ENCODE measurements at regions not wholly inside any gene's neighbourhood (a gene's known extent, or its start where the extent isn't known, plus 50 kb on each side); places are given as distances from the start of the nearest gene placed in this dataset.
"Not testable (repeated sequence)": the region's sequence is repeated elsewhere in the genome, so short reads cannot be mapped to it uniquely, and the experiment has no call there.

DNA sequence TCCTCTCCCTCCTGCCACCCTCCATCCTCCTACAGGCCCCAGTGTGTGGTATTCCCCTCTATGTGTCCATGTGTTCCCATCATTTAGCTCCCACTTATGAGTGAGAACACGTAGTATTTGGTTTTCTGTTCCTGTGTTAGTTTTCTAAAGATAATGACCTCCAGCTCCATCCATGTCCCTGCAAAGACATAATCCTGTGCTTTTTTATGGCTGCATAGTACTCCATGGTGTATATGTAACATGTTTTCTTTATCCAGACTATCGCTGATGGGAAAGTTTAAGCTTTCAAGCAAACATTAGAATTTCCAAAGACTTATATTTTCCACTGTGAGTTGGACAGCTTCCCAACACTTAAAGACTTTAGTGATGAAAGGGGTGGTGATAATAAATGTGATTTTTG, 105.9 kb upstream of the PIAS1 start:
- TF ChIP-seq GATA2 (IDR thresholded peaks at IDR 0.05; ENCODE audit: insufficient read depth, insufficient read length, low read depth, low read length) (no peak), FOS (IDR thresholded peaks at IDR 0.05; ENCODE audit: borderline replicate concordance, insufficient read depth, low read length) (no peak), POLR2AphosphoS5 (IDR thresholded peaks at IDR 0.05; ENCODE audit: insufficient read depth, low read depth, low read length) (no peak), POLR2A (IDR thresholded peaks at IDR 0.05; ENCODE audit: low read depth, low read length) (no peak), EZH2 (IDR thresholded peaks at IDR 0.05; ENCODE audit: borderline replicate concordance, low read depth, low read length, severe bottlenecking) (no peak), JUN (IDR thresholded peaks at IDR 0.05; ENCODE audit: borderline replicate concordance, insufficient read depth, insufficient read length, low read depth) (no peak), MYC (IDR thresholded peaks at IDR 0.05; ENCODE audit: low read depth, low read length) (no peak)
- TF ChIP-seq, protein P1, sequence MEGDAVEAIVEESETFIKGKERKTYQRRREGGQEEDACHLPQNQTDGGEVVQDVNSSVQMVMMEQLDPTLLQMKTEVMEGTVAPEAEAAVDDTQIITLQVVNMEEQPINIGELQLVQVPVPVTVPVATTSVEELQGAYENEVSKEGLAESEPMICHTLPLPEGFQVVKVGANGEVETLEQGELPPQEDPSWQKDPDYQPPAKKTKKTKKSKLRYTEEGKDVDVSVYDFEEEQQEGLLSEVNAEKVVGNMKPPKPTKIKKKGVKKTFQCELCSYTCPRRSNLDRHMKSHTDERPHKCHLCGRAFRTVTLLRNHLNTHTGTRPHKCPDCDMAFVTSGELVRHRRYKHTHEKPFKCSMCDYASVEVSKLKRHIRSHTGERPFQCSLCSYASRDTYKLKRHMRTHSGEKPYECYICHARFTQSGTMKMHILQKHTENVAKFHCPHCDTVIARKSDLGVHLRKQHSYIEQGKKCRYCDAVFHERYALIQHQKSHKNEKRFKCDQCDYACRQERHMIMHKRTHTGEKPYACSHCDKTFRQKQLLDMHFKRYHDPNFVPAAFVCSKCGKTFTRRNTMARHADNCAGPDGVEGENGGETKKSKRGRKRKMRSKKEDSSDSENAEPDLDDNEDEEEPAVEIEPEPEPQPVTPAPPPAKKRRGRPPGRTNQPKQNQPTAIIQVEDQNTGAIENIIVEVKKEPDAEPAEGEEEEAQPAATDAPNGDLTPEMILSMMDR (IDR thresholded peaks at IDR 0.05; ENCODE audit: extremely low read depth in 1 of 2, insufficient read depth in 1 of 2, low read depth in 1 of 2, low read length in 2 of 2), result no peak
- TF ChIP-seq, protein P2, sequence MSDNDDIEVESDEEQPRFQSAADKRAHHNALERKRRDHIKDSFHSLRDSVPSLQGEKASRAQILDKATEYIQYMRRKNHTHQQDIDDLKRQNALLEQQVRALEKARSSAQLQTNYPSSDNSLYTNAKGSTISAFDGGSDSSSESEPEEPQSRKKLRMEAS (IDR thresholded peaks at IDR 0.05; ENCODE audit: insufficient read depth, insufficient read length), result no peak
- H3K27me3 ChIP-seq (ENCODE audit: control insufficient read depth in 2 of 2, insufficient read depth in 2 of 2, low read length in 2 of 2), result no peaks in the 10 kb centered on the region
- H3K36me3 ChIP-seq (ENCODE audit: control insufficient read depth in 2 of 2, extremely low read depth in 1 of 2, insufficient read depth in 2 of 2, low read length in 2 of 2), result no peaks in the 10 kb centered on the region
- H4K20me1 ChIP-seq (replicated peaks; ENCODE audit: control insufficient read depth, extremely low read depth, insufficient read depth, low read length), result no peaks in the 10 kb centered on the region
- H3K79me2 ChIP-seq (ENCODE audit: control insufficient read depth, insufficient read depth, low read length), result no peaks in the 10 kb centered on the region
- no peak overlapping the region for H3K9ac ChIP-seq (replicated peaks; ENCODE audit: extremely low read depth, insufficient read depth, low read length)
- FAIRE-seq (no peak), DNase-seq (ENCODE audit: low read depth, low spot score) (no peak)
- no peaks in the 10 kb centered on the region for H3K4me1 ChIP-seq (ENCODE audit: control insufficient read depth, extremely low read depth, insufficient read depth, low read length)
- no peak overlapping the region for H3K27ac ChIP-seq (ENCODE audit: insufficient read depth, low read depth, low read length)
- no peak overlapping the region for H3K4me3 ChIP-seq (replicated peaks in 1 of 3; ENCODE audit: insufficient read depth in 1 of 3, low read depth in 1 of 3, low read length in 3 of 3)
- intact Hi-C loops (cut with micrococcal nuclease), result no loop called here
- CTCF ChIA-PET, result no interaction called here
- no TSS peak for BruUV-seq (replicated peaks)
- POLR2A ChIA-PET, result no interaction called here
- no peak overlapping the region for H3K4me2 ChIP-seq (ENCODE audit: insufficient read depth, low read length)
- H2AFZ ChIP-seq (ENCODE audit: low read depth, low read length), result no peak overlapping the region
- no peaks in the 10 kb centered on the region for H3K9me1 ChIP-seq (replicated peaks; ENCODE audit: control insufficient read depth, extremely low read depth, insufficient read depth, low read length)
- no peaks in the 10 kb centered on the region for H3K9me3 ChIP-seq (replicated peaks; ENCODE audit: control insufficient read depth, insufficient read depth, low read length)
- dilution Hi-C loops (cut with MboI; ENCODE audit: extremely low pct_ligation_motif_present, low sequenced_read_pairs), result no loop called here

DNA sequence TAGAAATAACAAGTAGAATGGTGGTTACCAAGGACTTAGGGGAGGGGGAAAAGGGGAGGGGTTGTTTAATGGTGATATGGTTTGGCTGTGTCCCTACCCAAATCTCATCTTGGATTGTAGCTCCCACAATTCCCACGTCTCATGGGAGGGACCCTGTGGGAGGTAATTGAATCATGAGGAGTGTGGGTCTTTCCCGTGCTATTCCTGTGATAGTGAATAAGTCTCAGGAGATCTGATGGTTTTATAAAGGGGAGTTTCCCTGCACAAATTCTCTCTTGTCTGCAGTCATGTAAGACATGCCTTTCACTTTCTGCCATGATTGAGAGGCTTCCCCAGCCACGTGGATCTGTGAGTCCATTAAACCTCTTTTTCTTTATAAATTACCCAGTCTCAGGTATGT, 102.9 kb upstream of the PIAS1 start:
- FAIRE-seq; H3K4me3 ChIP-seq (replicated peaks in 1 of 3; ENCODE audit: insufficient read depth in 1 of 3, low read depth in 1 of 3, low read length in 3 of 3); H3K9ac ChIP-seq (replicated peaks; ENCODE audit: extremely low read depth, insufficient read depth, low read length); H3K4me1 ChIP-seq (ENCODE audit: control insufficient read depth, extremely low read depth, insufficient read depth, low read length); intact Hi-C loops (cut with micrococcal nuclease); H3K9me3 ChIP-seq (replicated peaks; ENCODE audit: control insufficient read depth, insufficient read depth, low read length); POLR2A ChIA-PET; H4K20me1 ChIP-seq (replicated peaks; ENCODE audit: control insufficient read depth, extremely low read depth, insufficient read depth, low read length); H3K27ac ChIP-seq (ENCODE audit: insufficient read depth, low read depth, low read length); H3K36me3 ChIP-seq (ENCODE audit: control insufficient read depth in 2 of 2, extremely low read depth in 1 of 2, insufficient read depth in 2 of 2, low read length in 2 of 2); H3K4me2 ChIP-seq (ENCODE audit: insufficient read depth, low read length); dilution Hi-C loops (cut with MboI; ENCODE audit: extremely low pct_ligation_motif_present, low sequenced_read_pairs); H3K9me1 ChIP-seq (replicated peaks; ENCODE audit: control insufficient read depth, extremely low read depth, insufficient read depth, low read length); BruUV-seq (replicated peaks); H3K27me3 ChIP-seq (ENCODE audit: control insufficient read depth in 2 of 2, insufficient read depth in 2 of 2, low read length in 2 of 2); H3K79me2 ChIP-seq (ENCODE audit: control insufficient read depth, insufficient read depth, low read length); DNase-seq (ENCODE audit: low read depth, low spot score); H2AFZ ChIP-seq (ENCODE audit: low read depth, low read length): not testable (repeated sequence)
- CTCF ChIA-PET, result interaction anchor here (0.5 kb wide), 1 partner anchor 35 kb away, joined by 4 read pairs; no protein-coding TSS in a partner anchor
